ENCODE measurements at regions not wholly inside any gene's neighbourhood (a gene's known extent, or its start where the extent isn't known, plus 50 kb on each side); places are given as distances from the start of the nearest gene placed in this dataset.

GRCh38 chr4:31974490-31975002 lies 1254.4 kb downstream of the PCDH7 start:
- no peak overlapping the region for H4K8ac ChIP-seq (replicated peaks; ENCODE audit: insufficient read length, low read depth, low read length)
- no peaks in the 10 kb centered on the region for H3K23me2 ChIP-seq (ENCODE audit: insufficient read length, low read depth, low read length, poor library complexity, severe bottlenecking)
- DNase-seq = no peak
- no peak for TF ChIP-seq CTCF (conservative IDR thresholded peaks at IDR 0.05)
- H3K36me3 Mint-ChIP-seq (ENCODE audit: insufficient read depth in 1 of 3, low read depth in 3 of 3) = no peaks in the 10 kb centered on the region
- no peak overlapping the region for H3K18ac ChIP-seq (ENCODE audit: insufficient read length, low read depth, low read length)
- no peak overlapping the region for H2BK120ac ChIP-seq (ENCODE audit: low read depth, low read length, poor library complexity, severe bottlenecking)
- no peaks in the 10 kb centered on the region; the same call in 1 of the 2 replicates for H3K4me1 ChIP-seq (ENCODE audit: insufficient read depth, low read length)
- no peak overlapping the region for H2AFZ ChIP-seq (ENCODE audit: low read length)
- no peak overlapping the region for H2BK12ac ChIP-seq (ENCODE audit: insufficient read length, low read depth, low read length)
- H3K9me3 ChIP-seq (ENCODE audit: control insufficient read depth, low read depth, low read length) = no peaks in the 10 kb centered on the region
- no peak overlapping the region for H2BK15ac ChIP-seq (ENCODE audit: low read depth, low read length)
- no peak overlapping the region for H2AK5ac ChIP-seq (ENCODE audit: insufficient read length, low read length)
- no peaks in the 10 kb centered on the region for H3K79me1 ChIP-seq (ENCODE audit: insufficient read depth, low read depth, low read length, poor library complexity, severe bottlenecking)
- H3K27me3 ChIP-seq (ENCODE audit: insufficient read depth, low read length) = no peaks in the 10 kb centered on the region
- no peaks in the 10 kb centered on the region for H3K79me2 ChIP-seq (ENCODE audit: insufficient read depth, low read length)
- H4K20me1 ChIP-seq (ENCODE audit: control insufficient read depth, insufficient read depth, insufficient read length) = no peaks in the 10 kb centered on the region
- H3K27me3 Mint-ChIP-seq (ENCODE audit: low read depth) = no peaks in the 10 kb centered on the region
- H4K91ac ChIP-seq (ENCODE audit: insufficient read length, low read depth, low read length) = no peak overlapping the region
- no peak overlapping the region for H2BK5ac ChIP-seq (ENCODE audit: insufficient read length, low read length)
- H3K4ac ChIP-seq (ENCODE audit: low read depth, low read length) = no peak overlapping the region
- no peak overlapping the region for H3K56ac ChIP-seq (ENCODE audit: insufficient read length, low read depth, low read length)
- no peak overlapping the region; a peak in 1 of 7 replicates for H3K27ac Mint-ChIP-seq
- WGBS (ENCODE audit: extremely low coverage, insufficient read length, low lambda C conversion rate) = no CpG with 5 or more reads among the region's 2 CpGs
- H3K4me3 Mint-ChIP-seq = no peak overlapping the region
- H3T11ph ChIP-seq (ENCODE audit: low read length) = no peak overlapping the region
- no peak overlapping the region for H3K23ac ChIP-seq (ENCODE audit: insufficient read length, low read depth, low read length)
- H3K4me1 Mint-ChIP-seq = peaks cover 7 to 9% of the 10 kb centered on the region in 2 experiments; a peak in 3 of 4 replicates
- H2BK20ac ChIP-seq (ENCODE audit: low read depth, low read length, poor library complexity, severe bottlenecking) = no peak overlapping the region
- no peak overlapping the region for H4K5ac ChIP-seq (ENCODE audit: insufficient read length, low read depth, low read length)
- no peak overlapping the region for H3K27ac ChIP-seq (ENCODE audit: insufficient read length, low read depth, low read length)
- peaks cover 0 to 3% of the 10 kb centered on the region in 2 experiments; a peak in 1 of 5 replicates for H3K9me3 Mint-ChIP-seq
- H3K4me2 ChIP-seq (ENCODE audit: insufficient read depth, insufficient read length, low read length) = no peak overlapping the region
- no peak overlapping the region for H3K14ac ChIP-seq (ENCODE audit: insufficient read depth, low read length)
- H3K9ac ChIP-seq (ENCODE audit: extremely low read depth, insufficient read length, low read length) = no peak overlapping the region

All from H9 (cell line).